ENCODE measurements at regions not wholly inside any gene's neighbourhood (a gene's known extent, or its start where the extent isn't known, plus 50 kb on each side); places are given as distances from the start of the nearest gene placed in this dataset.

- TF ChIP-seq POLR2AphosphoS5 (IDR thresholded peaks at IDR 0.05; ENCODE audit: borderline replicate concordance, low read depth, low read length) (no peak), EZH2 (IDR thresholded peaks at IDR 0.05) (no peak)
Measured at GRCh38 chr16:64434526-64435069, 687.3 kb downstream of the CDH11 start.

Data from SK-N-MC (cell line).